Right lobe of liver (tissue), 4 donors: ENCODE measurements at regions not wholly inside any gene's neighbourhood (a gene's known extent, or its start where the extent isn't known, plus 50 kb on each side); places are given as distances from the start of the nearest gene placed in this dataset.

Experiments
- POLR2A ChIP-seq: fragments of 450-650 bp; IDR thresholded peaks from one replicate; pipeline ENCODE4 v1.6.1; 2017; ENCODE audit warnings: antibody characterized with exemption, mild to moderate bottlenecking
- TF ChIP-seq, protein P1 (sequence below), 4 donors: fragments of 200-600 bp in 3 of 4; fragments of 450-650 bp in 1 of 4; IDR thresholded peaks; one replicate each; pipeline versions ENCODE4 v1.5.1 to v1.8.0; 2016 to 2022; ENCODE audit warnings: antibody characterized with exemption in 4 of 4, mild to moderate bottlenecking in 2 of 4
- donor health status: DM: no; HTN: no; CAD: no.
- donor health status: DM: no; HTN: no; CAD: no.
- donor health status: DM: no; HTN: yes; CAD: no.

DNA sequence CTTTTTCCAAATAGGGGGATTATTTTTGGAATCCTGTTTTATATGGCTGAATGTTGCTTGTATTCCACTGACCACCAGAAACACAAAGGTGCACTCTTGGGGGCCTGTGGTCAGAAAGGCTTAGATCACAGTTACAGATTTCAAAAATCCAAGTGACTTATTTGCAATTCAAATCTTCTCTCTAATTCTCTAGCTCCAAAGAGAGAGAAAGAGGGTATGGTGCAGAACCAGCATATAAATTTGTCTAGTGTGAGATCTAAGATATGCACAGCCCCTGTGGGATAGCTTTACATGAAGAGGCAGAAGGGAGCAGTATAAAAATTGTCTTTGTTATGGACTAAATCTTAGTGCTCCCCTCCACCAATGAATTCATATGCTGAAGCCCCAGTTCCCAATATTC, 1121.7 kb upstream of the CELF2 start:
- TF ChIP-seq, protein P1, sequence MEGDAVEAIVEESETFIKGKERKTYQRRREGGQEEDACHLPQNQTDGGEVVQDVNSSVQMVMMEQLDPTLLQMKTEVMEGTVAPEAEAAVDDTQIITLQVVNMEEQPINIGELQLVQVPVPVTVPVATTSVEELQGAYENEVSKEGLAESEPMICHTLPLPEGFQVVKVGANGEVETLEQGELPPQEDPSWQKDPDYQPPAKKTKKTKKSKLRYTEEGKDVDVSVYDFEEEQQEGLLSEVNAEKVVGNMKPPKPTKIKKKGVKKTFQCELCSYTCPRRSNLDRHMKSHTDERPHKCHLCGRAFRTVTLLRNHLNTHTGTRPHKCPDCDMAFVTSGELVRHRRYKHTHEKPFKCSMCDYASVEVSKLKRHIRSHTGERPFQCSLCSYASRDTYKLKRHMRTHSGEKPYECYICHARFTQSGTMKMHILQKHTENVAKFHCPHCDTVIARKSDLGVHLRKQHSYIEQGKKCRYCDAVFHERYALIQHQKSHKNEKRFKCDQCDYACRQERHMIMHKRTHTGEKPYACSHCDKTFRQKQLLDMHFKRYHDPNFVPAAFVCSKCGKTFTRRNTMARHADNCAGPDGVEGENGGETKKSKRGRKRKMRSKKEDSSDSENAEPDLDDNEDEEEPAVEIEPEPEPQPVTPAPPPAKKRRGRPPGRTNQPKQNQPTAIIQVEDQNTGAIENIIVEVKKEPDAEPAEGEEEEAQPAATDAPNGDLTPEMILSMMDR (IDR thresholded peaks at IDR 0.05), result no peak
- TF ChIP-seq POLR2A, result no peak
